ENCODE measurements at regions not wholly inside any gene's neighbourhood (a gene's known extent, or its start where the extent isn't known, plus 50 kb on each side); places are given as distances from the start of the nearest gene placed in this dataset.
"Not testable (repeated sequence)": the region's sequence is repeated elsewhere in the genome, so short reads cannot be mapped to it uniquely, and the experiment has no call there.

DNA sequence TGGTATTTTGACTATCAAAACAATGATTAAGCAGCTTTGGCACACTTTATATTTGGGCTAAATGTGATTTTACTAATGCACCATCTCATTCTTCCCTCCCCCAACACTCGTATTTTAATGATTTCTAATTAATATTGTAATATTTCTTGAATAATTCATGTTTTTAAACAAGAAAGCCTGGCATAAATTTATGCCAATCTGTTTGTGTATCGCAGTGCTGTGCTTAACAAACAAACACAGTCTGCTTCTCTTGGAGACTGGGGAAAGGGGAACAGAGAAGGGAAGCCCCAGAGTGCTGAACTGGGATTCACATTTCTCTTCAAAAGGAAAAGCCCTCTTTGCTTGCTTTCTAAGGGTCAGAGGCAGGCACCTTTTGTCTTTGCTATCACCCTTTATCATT is 496.9 kb upstream of the STXBP6 start:
- no peak for DNase-seq

DNA sequence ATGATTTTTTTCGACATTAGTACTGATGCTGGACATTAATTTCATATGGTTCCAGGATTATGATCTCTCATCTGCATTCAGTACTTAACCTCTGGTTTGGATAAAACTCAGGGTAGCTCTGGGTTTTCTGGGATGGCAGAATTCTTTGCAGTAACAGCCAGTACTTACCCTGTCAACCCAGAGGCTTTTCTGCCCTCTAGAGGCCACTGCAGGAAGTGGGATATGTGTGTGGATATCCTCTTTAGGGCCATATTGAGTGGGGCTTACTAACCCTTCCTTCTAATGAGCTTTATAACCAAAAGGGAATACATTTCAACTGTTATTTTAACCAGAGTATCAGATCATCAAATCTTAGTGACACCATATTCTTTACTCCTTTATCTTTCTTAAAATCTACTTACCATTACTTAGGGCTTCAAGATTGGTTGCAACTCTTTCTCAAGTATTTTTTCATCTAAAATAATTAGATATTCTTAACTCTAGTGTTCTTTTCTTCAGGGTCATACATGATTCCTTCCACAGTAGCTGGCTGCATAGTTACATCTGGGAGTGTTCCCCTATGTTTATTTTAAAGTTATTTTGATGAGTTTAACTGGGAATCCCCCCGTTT is 488.0 kb upstream of the STXBP6 start:
- DNase-seq: peak; percentile 16

DNA sequence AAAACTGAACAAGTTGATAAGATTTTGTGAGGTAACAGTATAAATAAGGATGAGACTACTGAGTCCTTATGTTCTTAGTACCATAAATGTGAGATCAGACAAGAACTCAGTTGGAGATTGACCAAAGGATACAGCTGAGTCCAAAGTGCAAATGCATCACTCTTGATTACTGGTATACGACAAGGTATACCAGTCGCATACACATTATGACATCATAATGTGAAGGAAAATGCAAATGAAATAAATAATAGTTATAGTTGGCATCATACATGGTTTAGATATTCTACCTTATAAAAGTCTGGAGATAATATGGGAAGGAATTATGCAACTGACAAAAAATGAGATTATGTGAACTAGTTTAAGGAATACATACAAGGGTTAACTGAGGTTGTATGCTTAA is 476.3 kb upstream of the STXBP6 start:
- DNase-seq: no peak

DNA sequence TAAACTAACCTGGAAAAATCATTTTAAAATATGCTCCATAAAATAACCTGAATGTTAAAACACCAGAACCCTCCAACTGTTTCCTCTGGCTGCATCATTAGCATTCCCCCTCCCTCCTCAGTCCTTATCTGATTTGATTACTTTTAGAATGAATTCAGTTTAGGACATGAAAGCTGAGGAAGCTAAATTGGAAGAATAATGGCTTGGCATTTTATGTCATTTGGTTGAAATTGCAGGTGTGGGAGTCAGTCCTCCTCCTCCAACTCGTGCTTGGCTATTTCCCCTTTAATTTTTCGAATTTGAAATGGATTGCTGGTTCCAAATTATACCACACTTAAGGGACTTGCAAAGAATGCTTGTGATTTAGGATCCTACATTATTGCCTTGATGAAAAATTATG is 473.0 kb upstream of the STXBP6 start:
- no peak for DNase-seq

DNA sequence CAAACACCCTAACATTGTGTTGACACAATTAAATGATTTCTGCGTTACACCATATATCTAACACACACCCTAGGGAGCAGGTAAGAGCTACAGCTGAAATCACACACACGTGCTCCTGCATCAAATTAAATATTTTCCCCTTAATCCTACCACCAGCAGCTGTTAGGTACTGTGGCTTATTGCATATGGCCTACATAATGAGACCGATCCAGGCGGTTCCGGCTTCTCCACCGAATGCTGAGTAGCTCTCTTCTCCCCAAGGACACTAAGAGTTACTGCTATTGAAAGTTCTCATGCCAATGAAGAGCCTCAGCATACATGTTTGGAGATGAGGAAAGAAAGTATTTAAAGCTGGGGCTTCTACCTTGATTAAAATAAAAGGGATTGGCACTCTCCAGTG is 472.2 kb upstream of the STXBP6 start:
- no peak for DNase-seq

DNA sequence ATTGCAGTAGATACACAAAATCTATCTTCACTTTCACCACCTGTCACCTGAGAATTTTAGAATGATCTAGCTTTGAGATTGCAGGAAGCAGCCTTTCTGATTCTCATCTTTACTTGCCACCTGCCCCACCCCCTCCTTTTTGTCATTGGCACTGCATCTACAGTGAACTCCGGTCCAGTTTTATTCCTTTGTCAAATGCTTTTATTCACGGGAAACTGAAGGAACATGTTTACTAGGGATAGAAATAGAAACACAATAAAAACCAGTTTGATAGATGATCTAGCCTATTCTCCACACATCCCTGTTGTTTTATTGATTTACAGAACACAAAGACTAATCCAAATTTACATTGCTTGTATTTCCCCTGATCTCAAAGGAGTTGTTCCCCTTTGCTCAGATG is 471.7 kb upstream of the STXBP6 start:
- DNase-seq: no peak

DNA sequence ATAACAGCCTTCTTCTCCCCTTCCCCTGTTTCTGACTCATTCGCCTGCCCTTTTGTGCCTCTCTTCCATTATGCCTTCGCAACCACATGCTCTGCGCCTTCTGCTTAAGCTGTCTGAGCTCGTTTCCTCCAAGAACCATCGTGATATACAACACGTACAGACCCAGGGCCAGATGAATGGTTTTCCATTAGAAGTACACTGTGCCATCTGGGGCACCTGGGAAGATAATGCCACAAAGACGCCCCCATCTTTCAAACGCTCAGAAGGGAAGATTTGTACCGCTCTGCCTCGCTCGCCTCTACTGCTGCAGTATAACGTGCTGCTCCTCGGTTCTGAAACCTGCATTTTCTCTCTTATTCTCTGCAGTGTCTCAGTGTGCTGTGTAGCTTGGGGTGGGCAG is 470.9 kb upstream of the STXBP6 start:
- no peak for DNase-seq

DNA sequence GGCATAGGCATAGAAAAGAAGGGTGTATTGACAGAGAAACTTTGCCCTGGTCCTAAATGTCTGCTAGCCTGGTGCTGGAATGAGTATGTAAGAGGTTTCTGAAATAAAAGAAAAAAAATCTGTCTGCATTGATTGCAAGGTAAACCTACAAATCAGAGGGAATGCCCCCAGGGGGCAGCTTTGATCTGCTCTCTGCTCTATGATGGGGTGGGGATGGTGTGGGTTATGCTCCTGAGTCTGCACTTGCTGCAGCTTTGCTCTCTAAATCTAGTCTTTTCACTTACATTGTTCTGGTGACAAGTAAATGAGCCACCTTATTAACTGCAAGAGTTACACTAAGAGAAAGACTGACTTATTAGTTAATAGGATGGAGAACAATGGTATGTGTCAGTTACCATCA is 468.4 kb upstream of the STXBP6 start:
- no peak for DNase-seq

DNA sequence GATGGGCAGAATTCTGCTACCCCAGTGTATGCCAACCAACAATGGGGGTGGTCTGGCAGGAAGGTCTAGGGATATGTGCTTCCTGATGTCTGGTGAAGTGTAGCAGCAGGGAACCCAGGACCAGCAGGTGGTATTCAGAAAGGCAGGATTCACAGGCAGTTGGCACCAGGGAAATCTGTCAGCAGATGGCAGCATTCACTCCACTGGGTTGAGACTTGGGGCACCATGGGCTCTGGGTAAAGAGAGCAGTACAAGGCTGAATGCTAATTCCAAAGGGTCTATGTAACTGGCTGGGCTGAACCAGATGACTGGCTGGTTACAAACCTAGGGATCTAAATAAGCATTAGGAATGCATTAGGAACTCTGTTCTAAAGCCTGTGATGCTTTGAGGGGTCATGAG is 466.9 kb upstream of the STXBP6 start:
- DNase-seq: no peak

DNA sequence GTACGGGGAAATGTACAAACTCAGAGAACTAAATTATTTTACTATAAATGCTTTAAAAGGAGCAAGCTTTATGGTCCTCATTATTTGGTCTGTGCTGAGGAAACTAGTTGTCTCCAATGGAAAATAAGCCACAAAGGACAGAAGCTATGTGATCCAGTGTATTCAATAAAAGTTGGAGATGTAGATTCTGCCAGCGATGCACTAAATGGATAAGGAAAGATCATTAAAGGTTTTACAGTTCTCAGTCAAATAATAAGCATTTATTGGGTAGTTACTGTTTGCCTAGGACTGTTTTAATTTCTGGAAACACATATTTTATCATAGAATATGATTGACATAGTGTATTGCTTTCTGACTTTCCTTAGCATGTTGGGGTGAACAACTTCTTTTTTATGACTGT is 458.9 kb upstream of the STXBP6 start:
- DNase-seq: no peak

DNA sequence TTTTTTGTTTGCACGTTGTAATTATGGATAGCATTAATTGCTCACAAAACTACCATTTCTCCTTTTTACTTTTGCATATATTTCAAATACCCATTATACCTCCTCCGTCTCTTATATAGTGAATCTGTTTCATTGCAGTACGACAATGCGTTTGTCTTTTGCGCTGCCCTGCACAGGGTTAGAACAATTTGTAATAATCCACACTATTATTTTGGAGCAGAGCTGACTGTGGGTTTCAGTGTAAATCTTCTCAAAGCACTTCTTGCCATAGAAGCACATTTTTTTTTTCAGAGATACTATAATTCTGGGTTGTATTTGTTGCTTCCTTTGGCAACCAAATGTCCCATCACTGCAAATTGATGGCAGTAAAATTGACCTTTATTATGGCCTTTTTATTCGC is 451.8 kb upstream of the STXBP6 start:
- no peak for DNase-seq

DNA sequence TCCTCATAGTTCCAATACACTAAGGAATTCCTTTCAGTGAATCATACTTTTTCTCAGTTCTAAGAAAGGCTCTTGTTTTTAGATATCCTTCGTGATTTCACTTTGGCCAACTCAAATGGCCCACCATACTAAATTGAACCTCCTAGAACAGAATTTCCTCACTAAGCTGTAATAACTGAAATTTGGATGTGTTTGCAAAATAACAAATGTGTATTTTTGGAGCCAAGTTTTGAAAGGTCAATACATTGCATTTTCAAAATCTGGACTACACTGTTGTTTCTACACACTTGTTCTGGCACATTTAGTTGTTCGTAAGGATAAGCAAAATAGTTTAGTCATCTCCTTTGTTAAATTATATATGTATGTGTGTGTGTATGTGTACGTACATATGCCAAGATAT is 439.0 kb upstream of the STXBP6 start:
- no peak for DNase-seq

DNA sequence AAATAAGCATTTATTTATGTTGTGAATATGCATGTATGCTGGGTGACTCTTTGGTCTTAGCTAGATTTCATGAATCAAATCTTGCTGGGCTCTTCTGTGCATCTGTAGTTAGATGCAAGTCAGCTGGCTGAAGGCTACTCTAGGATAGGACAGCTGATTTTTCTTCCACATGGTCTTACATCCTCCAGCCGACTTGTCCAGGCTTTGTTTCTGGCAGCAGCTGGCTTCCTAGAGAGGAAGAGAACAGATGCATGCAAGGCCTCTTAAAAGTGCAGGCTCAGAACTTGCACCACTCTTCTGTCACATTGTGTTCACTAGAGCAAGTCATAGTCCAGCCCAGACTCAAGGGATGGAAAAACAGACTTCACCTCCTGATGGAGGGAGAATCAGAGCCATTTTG is 435.4 kb upstream of the STXBP6 start:
- DNase-seq: no peak

DNA sequence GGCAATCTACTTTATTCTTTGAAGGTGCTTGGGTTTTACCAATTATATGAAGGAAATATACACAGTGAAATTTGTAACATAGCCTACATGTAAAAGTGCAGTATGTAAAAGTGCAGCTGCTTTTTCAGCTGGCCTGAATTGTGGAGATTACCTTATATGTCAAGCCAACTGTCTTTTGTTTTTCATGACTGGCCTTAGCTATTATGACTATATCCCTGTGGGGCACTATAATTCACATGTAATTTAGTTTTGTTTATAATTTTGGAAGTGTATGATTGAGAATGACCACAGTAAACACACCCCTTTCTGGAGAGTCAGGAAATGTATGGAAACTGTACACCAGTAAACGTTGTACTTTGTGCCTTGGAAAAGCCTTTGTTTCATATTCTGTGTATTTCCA is 435.0 kb upstream of the STXBP6 start:
- no peak for DNase-seq

DNA sequence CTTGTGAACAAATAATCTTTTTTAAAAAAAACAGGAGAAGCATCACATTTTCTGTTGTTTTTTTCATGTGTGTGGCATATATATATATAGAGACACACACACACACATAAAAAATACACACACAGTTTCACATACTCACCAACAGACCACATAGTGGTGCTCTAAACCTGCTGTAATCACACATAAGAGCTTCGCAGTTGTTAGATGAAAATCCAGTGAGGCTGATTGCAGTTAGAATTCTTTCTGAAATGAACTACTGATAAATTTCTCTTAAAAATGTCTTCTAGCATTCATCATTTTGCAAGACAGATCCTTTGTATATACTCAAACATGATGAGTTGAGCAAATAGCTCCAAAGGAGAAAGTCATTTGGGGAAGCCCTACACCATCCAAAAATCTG is 434.3 kb upstream of the STXBP6 start:
- no peak for DNase-seq

DNA sequence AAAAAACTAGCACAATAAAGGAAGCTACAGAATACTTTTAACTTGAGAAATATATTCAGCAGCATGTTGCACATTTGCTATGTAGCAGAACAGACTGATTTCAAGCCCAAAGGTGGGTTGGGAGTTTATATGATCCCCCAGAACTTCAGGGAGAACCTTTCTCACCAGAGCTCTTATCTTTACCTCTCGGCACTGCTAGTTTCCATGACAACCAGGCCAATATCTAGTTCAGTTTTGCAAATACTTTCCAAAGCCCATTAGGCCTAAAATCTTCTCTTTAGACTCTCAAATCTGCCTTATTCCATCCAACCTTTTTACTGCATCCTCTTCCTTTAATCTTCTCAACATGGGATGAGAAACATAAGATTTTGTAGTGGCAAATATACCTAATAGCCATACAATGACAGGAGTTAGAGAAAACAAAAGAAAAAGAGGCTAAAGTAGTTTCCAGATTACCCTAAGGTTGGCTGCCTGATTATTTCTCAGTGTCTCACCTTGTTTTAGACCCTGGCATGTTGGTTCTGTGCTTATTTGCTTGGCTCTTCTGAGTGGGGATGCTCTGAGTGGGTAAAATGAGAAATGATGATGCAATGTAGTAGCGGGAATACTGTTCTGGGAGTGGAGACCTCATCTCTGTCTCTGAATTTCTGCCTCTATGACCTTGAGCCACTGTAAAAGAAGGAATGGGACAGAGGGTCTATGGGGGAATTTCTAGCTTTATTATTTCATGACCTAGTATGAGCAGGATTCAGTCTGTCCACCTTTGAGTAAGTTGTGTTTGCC is 427.6 kb upstream of the STXBP6 start:
- DNase-seq: no peak

DNA sequence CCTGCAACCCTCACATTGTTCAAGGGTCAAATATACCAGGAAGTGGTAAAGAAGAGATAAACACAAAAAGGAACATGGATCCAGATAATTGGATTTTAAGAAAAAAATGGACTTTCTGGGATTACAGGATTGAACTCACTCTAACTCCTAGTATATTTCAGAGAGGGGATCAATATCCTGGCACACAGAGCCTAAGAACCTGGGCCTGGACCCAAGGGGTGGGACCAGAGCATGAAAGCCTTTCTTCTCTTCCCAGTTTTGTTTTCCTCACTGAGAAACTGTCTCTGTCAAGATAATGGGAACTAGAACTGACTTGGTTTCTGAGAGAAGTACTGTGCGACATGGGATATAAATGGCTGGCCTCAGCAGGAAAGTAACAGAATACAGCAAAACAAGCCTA is 422.8 kb upstream of the STXBP6 start:
- DNase-seq: no peak

DNA sequence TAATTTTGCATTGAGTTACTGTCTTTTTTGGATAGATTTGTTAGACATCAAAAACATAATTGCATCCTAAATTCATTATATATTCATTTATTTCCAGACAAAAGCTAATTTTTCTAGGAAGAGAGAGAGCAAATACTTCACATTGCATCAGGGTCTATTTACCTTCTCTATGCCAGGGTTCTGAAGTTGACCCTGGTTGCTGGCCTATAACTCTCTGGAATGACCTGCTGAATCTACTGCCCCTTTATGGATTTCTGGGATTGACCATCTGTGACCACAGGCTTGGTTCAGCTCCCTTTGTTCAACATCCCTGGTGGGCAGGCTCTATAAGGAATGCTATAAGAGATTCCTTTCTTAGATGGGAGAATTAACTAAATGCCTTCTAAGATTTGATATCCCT is 414.8 kb upstream of the STXBP6 start:
- DNase-seq: no peak

DNA sequence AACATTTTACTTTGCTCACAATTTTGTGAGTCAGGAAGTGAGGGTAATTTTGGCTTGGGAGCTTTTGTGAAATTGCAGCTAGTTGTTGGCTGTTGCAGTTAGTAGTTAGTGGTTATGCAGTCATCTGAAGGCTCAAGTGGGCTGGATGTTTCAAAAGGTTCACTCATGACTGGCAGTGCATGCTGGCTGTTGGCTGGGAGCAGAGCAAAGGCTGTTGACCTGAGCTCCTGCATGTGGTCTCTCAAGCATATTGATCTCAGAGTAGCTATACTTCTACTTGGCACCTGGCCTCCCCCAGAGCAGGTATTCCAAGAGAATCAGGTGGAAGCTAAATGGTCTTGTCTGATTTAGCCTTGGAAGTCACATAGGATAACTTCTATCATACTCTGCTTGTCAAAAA is 414.1 kb upstream of the STXBP6 start:
- DNase-seq: no peak

DNA sequence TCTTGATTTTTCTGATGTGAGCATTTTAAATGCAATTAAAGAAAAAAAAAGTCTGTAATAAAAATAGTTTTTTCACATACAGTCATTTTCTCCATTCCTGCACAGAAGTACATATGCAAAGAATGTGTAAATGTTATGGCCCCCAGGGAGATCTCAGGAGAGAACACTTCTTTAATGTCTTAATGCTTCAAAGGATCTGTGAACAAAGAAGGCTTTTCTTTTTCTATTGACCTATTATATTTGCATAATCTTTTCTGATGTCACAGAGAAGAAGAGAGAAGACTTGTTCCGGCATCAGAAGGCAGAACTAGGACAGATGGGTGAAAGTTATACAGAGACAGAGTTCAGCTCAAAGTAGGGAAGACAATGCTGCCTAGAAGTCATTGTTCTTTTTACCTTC is 413.5 kb upstream of the STXBP6 start:
- no peak for DNase-seq

DNA sequence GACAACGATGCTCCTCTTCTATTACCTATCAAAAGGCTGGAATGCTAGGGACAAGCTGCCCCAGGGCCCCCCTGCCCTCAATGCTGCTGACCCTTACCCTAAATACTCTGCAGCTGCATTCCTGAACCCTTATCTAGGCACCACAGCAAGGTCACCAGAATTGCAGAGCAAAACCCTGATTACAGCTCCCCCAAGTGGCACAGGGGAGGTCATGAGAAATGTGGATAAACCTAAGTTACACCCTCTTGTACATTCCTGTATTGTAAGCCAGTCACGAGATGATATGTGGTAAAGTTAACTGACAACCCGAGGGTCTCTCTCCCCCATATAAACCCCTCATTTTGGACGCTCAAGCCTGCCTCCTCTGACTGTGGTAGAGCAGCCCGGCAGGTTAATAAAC is 411.8 kb upstream of the STXBP6 start:
- DNase-seq: no peak

DNA sequence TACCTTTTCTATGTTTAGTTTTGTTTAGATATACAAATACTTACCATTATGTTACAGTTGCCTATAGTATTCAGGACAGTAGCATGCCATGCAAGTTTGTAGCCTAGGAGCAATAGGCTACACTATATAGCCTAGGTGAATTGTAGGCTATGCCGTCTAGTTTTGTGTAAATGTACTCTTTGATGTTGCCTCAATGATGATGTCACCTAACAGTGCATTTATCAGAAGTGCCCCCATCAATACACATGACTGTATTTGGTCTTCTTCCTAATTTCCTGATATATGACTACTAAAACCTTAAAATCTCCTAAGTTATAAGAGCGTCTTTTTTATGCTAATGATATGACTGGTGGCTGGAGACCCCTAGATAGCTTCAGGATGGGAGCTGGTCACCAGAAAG is 394.4 kb upstream of the STXBP6 start:
- DNase-seq: no peak

DNA sequence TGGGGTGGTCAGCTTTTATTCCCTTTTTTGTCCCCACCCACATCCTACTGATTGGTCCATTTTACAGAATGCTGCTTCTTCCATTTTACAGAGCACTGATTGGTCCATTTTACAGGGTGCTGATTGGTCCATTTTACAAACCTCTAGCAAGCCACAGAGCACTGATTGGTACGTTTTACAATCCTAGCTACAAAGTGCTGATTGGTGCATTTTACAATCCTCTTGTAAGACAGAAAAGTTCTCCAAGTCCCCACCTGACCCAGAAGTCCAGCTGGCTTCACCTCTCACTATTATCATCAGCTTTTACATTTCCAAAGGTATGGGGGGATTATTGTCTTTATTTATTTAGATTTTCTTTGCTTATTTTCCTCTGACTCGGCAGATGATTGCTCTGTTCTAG is 390.4 kb upstream of the STXBP6 start:
- not testable (repeated sequence) for DNase-seq

DNA sequence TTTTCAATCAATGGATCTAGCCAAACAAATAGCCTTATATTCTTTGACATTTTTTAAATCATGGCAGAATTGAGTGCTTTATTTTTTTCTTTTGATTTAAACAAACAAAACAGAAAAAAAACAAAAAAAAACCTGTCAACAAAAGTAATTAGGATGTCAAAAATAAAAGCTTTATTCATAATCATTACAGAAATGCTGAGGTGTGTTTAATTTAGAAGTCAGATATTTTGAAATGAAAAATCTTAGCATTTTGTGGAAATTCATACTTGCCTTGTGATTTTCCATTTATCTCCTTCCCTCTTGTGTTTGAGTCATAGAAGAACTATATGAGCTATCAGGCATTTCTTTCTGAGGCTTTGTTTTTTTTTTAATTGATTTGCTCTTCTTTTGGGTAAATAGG is 387.0 kb upstream of the STXBP6 start:
- DNase-seq: no peak

DNA sequence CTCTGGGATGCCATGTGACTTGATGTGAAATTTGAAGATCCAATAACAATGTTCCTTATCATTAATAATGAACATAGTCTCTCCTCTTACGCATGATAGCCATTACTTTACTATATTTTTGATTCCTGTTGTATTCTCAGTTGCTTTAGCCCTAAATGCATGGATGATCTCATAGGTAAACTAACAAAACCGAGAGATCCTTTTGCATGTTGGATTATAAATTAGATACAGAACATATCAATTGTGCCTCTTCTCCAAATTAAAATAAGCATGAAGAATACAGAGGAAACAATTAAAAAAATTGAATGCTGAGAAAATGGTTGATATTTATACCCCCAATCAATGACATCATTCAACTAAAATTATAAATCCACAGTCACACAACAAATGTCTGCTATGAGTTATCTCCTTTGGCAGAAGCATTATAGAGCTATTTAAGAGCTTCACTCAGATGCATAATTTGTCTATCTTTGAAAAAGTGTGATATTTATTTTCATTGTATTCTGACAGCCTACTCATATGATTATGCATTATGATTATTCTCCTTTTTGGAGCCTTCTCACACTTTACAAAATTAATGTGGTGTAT is 386.4 kb upstream of the STXBP6 start:
- DNase-seq: no peak
